Keratinocyte (primary cell): ENCODE measurements at regions not wholly inside any gene's neighbourhood (a gene's known extent, or its start where the extent isn't known, plus 50 kb on each side); places are given as distances from the start of the nearest gene placed in this dataset.

Experiments used
- DNase-seq: peaks from one replicate; pipeline ENCODE4 v3.0.0-alpha.2; 2011; ENCODE audit warnings: low read depth, missing footprints, low spot score
- FAIRE-seq: peaks from 2 replicates; lab custom pipeline; 2011; peaks lifted over from hg19 to GRCh38; lab: Jason Lieb, UNC
- H2AFZ ChIP-seq: 2 replicates; pipeline ENCODE4 v1.6.0; 2012; ENCODE audit warnings: low read length, control low read depth, inconsistent platforms; ENCODE audit not compliant: control insufficient read depth
- H3K27ac ChIP-seq: 2 replicates; pipeline ENCODE4 v1.5.1; 2011; ENCODE audit warnings: low read length; ENCODE audit not compliant: control insufficient read depth, insufficient read depth
- H3K27me3 ChIP-seq: 3 replicates; pipeline ENCODE4 v1.6.0; 2011; ENCODE audit warnings: low read length; ENCODE audit not compliant: control insufficient read depth, insufficient read depth; ENCODE audit errors: extremely low read depth
- H3K36me3 ChIP-seq, 2 experiments: 2 replicates in 1 of 2; 3 replicates in 1 of 2; pipeline ENCODE4 v1.5.1; 2011; ENCODE audit warnings: low read length in 2 of 2, mild to moderate bottlenecking in 1 of 2; ENCODE audit not compliant: control insufficient read depth in 2 of 2, insufficient read depth in 2 of 2; ENCODE audit errors: extremely low read depth in 1 of 2
- H3K4me1 ChIP-seq: 3 replicates; pipeline ENCODE4 v1.5.1; 2011; ENCODE audit warnings: low read length; ENCODE audit not compliant: control insufficient read depth, insufficient read depth; ENCODE audit errors: extremely low read depth
- H3K4me2 ChIP-seq: 3 replicates; pipeline ENCODE4 v1.6.0; 2011; ENCODE audit warnings: low read depth, low read length; ENCODE audit not compliant: control insufficient read depth, insufficient read depth; ENCODE audit errors: extremely low read depth
- H3K4me3 ChIP-seq, 3 experiments: fragments of 200-600 bp in 1 of 3; sonication (generic) in 1 of 3; 2 replicates in 2 of 3; 3 replicates in 1 of 3; pipeline ENCODE4 v1.5.1; 2011 to 2016; ENCODE audit warnings: low read length in 3 of 3, mild to moderate bottlenecking in 3 of 3, control low read depth in 2 of 3, inconsistent platforms in 1 of 3, low read depth in 1 of 3, mixed read lengths in 1 of 3, mixed run types in 1 of 3, moderate library complexity in 1 of 3; ENCODE audit not compliant: control insufficient read depth in 2 of 3, insufficient read depth in 2 of 3; ENCODE audit errors: extremely low read depth in 1 of 3
- H3K79me2 ChIP-seq: 2 replicates; pipeline ENCODE4 v1.6.0; 2012; ENCODE audit warnings: low read length; ENCODE audit not compliant: control insufficient read depth, insufficient read depth
- H3K9ac ChIP-seq: 3 replicates; pipeline ENCODE4 v1.6.0; 2011; ENCODE audit warnings: low read length; ENCODE audit not compliant: control insufficient read depth, insufficient read depth; ENCODE audit errors: extremely low read depth
- H3K9me1 ChIP-seq: 3 replicates; pipeline ENCODE4 v1.6.0; 2011; ENCODE audit warnings: low read length; ENCODE audit not compliant: control insufficient read depth, insufficient read depth; ENCODE audit errors: extremely low read depth
- H3K9me3 ChIP-seq: 2 replicates; pipeline ENCODE4 v1.5.1; 2012; ENCODE audit warnings: low read depth, low read length; ENCODE audit not compliant: control insufficient read depth
- H4K20me1 ChIP-seq: 3 replicates; pipeline ENCODE4 v1.6.0; 2011; ENCODE audit warnings: low read length; ENCODE audit not compliant: control insufficient read depth, insufficient read depth; ENCODE audit errors: extremely low read depth
- EZH2 ChIP-seq: IDR thresholded peaks from one replicate; pipeline ENCODE4 v1.6.1; 2012; ENCODE audit warnings: inconsistent platforms, mild to moderate bottlenecking, low read length, moderate library complexity
- dilution Hi-C: fragments of 300-500 bp; cut with MboI; formaldehyde crosslinking; loops from one replicate; pipeline ENCODE4 v1.7.0; 2020; ENCODE audit warnings: low sequenced_read_pairs; ENCODE audit not compliant: extremely low pct_ligation_motif_present
- TF ChIP-seq, protein P1 (sequence below), 3 experiments: IDR thresholded peaks in 1 of 3; conservative IDR thresholded peaks in 1 of 3; optimal IDR thresholded peaks in 1 of 3; 2 replicates in 2 of 3; 3 replicates in 1 of 3; pipeline versions ENCODE3 to v1.5.1; 2011; ENCODE audit warnings: low read length in 3 of 3, mild to moderate bottlenecking in 3 of 3, moderate library complexity in 2 of 3, control low read depth in 1 of 3, inconsistent platforms in 1 of 3; ENCODE audit not compliant: insufficient read depth in 2 of 3; ENCODE audit errors: extremely low read depth in 1 of 3

DNA sequence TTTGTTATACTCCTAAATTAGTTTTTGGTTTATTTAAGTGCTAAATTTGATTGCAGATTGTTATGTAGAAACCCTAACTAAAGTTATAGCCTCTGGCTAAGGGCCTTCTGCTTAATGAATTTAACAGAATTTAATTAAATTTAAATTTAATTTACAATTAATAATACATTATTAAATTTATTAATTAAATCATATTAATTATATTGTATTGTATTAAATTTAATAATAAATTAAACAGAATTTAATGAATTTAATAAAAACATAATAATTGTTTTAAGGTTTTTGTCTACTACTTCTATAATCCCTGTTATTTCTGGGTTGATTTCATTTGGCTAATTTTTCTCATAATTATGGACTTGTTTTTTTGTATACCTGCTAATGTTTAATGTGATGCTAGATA, 141.9 kb upstream of the TECRL start:
- Histone ChIP-seq H3K79me2 (no peaks in the 10 kb centered on the region), H3K36me3 (no peaks in the 10 kb centered on the region), H2AFZ (no peak overlapping the region), H3K9me3 (no peaks in the 10 kb centered on the region), H3K4me3 (no peak overlapping the region), H3K27me3 (no peaks in the 10 kb centered on the region), H3K27ac (no peak overlapping the region), H3K9ac (no peak overlapping the region), H3K4me2 (no peak overlapping the region), H4K20me1 (no peaks in the 10 kb centered on the region), H3K4me1 (no peaks in the 10 kb centered on the region), H3K9me1 (no peaks in the 10 kb centered on the region)
- FAIRE-seq = no peak
- DNase-seq = no peak
- TF ChIP-seq, protein P1, sequence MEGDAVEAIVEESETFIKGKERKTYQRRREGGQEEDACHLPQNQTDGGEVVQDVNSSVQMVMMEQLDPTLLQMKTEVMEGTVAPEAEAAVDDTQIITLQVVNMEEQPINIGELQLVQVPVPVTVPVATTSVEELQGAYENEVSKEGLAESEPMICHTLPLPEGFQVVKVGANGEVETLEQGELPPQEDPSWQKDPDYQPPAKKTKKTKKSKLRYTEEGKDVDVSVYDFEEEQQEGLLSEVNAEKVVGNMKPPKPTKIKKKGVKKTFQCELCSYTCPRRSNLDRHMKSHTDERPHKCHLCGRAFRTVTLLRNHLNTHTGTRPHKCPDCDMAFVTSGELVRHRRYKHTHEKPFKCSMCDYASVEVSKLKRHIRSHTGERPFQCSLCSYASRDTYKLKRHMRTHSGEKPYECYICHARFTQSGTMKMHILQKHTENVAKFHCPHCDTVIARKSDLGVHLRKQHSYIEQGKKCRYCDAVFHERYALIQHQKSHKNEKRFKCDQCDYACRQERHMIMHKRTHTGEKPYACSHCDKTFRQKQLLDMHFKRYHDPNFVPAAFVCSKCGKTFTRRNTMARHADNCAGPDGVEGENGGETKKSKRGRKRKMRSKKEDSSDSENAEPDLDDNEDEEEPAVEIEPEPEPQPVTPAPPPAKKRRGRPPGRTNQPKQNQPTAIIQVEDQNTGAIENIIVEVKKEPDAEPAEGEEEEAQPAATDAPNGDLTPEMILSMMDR (optimal IDR thresholded peaks at IDR 0.05 in 1 of 3, IDR thresholded peaks at IDR 0.05 in 1 of 3, conservative IDR thresholded peaks at IDR 0.05 in 1 of 3; ENCODE audit: extremely low read depth in 1 of 3, insufficient read depth in 2 of 3, low read length in 3 of 3) = no peak
- TF ChIP-seq EZH2 = no peak
- dilution Hi-C loops = no loop called here

GRCh38 chr4:64545593-64545992, 136.3 kb upstream of the TECRL start:
- Histone ChIP-seq H3K9me1 (no peaks in the 10 kb centered on the region), H3K27me3 (no peaks in the 10 kb centered on the region), H3K4me1 (no peaks in the 10 kb centered on the region), H3K4me3 (no peak overlapping the region), H3K79me2 (no peaks in the 10 kb centered on the region), H3K9ac (no peak overlapping the region), H3K4me2 (no peak overlapping the region), H3K27ac (no peak overlapping the region), H2AFZ (no peak overlapping the region), H3K36me3 (no peaks in the 10 kb centered on the region), H4K20me1 (no peaks in the 10 kb centered on the region), H3K9me3 (no peaks in the 10 kb centered on the region)
- dilution Hi-C loops = loop anchor here (25.0 kb wide), 2 partner anchors 383 to 1258 kb away; no protein-coding TSS in a partner anchor
- FAIRE-seq (no peak), DNase-seq (no peak)
- no peak for TF ChIP-seq EZH2
- TF ChIP-seq, protein P1 (optimal IDR thresholded peaks at IDR 0.05 in 1 of 3, IDR thresholded peaks at IDR 0.05 in 1 of 3, conservative IDR thresholded peaks at IDR 0.05 in 1 of 3; ENCODE audit: extremely low read depth in 1 of 3, insufficient read depth in 2 of 3, low read length in 3 of 3) = no peak
